ENCODE measurements at regions not wholly inside any gene's neighbourhood (a gene's known extent, or its start where the extent isn't known, plus 50 kb on each side); places are given as distances from the start of the nearest gene placed in this dataset.

DNA sequence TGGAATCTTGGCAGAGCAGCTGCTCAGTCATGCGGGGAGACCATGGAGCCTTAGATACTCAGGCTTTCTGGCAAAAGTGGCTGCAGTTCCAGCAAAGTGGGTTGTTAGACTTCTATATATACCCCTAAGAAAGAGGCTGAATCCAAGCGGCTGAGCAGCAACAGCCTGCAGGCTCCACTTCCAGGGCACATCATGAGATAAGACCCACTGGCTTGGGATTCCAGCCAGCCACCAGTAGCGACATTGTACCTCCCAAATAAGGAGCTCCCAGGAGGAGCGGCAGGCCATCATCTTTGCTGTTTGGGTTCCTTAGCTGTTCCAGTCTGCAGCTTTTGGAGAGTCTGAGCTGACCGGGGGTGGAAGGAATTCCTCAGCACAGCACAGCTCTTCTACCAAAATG, 150.3 kb upstream of the ST6GAL2 start:
- Mint-ChIP-seq H3K27me3 (ENCODE audit: insufficient read depth, unreplicated experiment) (peaks cover 2% of the 10 kb centered on the region), H3K4me3 (ENCODE audit: unreplicated experiment) (no peak overlapping the region), H3K36me3 (ENCODE audit: insufficient read depth, unreplicated experiment) (no peaks in the 10 kb centered on the region), H3K9me3 (ENCODE audit: unreplicated experiment) (peaks cover 5% of the 10 kb centered on the region), H3K4me1 (ENCODE audit: low read depth, unreplicated experiment) (no peaks in the 10 kb centered on the region), H3K27ac (ENCODE audit: unreplicated experiment) (no peak overlapping the region)
- ChIA-PET POLR2A (no interaction called here), CTCF (no interaction called here)
- BruUV-seq (replicated peaks), result no TSS peak
- Histone ChIP-seq H3K27me3 (replicated peaks; ENCODE audit: control insufficient read depth, insufficient read depth, low read length) (no peaks in the 10 kb centered on the region), H3K4me1 (no peaks in the 10 kb centered on the region), H3K36me3 (ENCODE audit: control insufficient read depth, insufficient read depth, low read length) (no peaks in the 10 kb centered on the region), H3K9me3 (0 out of 2 replicates have a peak, but pooled peaks cover 2% of the 10 kb centered on the region), H3K4me3 (ENCODE audit: low read depth, low read length) (no peak overlapping the region)
- DNase-seq, result no peak
- TF ChIP-seq, protein P1, sequence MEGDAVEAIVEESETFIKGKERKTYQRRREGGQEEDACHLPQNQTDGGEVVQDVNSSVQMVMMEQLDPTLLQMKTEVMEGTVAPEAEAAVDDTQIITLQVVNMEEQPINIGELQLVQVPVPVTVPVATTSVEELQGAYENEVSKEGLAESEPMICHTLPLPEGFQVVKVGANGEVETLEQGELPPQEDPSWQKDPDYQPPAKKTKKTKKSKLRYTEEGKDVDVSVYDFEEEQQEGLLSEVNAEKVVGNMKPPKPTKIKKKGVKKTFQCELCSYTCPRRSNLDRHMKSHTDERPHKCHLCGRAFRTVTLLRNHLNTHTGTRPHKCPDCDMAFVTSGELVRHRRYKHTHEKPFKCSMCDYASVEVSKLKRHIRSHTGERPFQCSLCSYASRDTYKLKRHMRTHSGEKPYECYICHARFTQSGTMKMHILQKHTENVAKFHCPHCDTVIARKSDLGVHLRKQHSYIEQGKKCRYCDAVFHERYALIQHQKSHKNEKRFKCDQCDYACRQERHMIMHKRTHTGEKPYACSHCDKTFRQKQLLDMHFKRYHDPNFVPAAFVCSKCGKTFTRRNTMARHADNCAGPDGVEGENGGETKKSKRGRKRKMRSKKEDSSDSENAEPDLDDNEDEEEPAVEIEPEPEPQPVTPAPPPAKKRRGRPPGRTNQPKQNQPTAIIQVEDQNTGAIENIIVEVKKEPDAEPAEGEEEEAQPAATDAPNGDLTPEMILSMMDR (IDR thresholded peaks at IDR 0.05; ENCODE audit: insufficient read depth in 1 of 2, low read depth in 1 of 2, low read length in 1 of 2, severe bottlenecking in 1 of 2, unreplicated experiment in 1 of 2), result no peak
- intact Hi-C loops (cut with micrococcal nuclease; ENCODE audit: unreplicated experiment), result no loop called here

DNA sequence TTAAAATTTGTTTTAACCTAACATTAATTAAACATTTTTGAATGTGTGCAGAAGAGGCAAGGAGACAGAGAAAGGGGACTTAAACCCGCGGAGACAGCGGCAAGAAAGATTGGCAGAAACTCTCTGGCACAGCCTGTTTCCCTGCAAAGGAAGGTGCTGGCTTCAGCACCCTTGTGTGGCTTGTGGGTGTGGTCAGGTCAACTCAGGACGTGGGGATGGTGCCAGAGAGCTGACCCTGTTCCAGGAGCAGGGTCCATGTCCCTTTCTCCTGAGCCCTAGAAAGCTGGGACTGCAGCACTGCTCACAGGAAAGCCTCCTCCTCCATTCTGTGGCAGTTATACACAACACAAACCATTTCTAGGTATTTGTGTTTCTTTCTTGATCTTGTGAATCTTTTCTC, 176.2 kb upstream of the ST6GAL2 start:
- Histone ChIP-seq H3K9me3 (no peaks in the 10 kb centered on the region), H3K4me1 (no peaks in the 10 kb centered on the region), H3K36me3 (ENCODE audit: control insufficient read depth, insufficient read depth, low read length) (no peaks in the 10 kb centered on the region), H3K4me3 (ENCODE audit: low read depth, low read length) (no peak overlapping the region), H3K27me3 (replicated peaks; ENCODE audit: control insufficient read depth, insufficient read depth, low read length) (no peaks in the 10 kb centered on the region)
- Mint-ChIP-seq H3K27me3 (ENCODE audit: insufficient read depth, unreplicated experiment) (peaks cover 2% of the 10 kb centered on the region), H3K4me3 (ENCODE audit: unreplicated experiment) (no peak overlapping the region), H3K4me1 (ENCODE audit: low read depth, unreplicated experiment) (no peaks in the 10 kb centered on the region), H3K9me3 (ENCODE audit: unreplicated experiment) (no peaks in the 10 kb centered on the region), H3K27ac (ENCODE audit: unreplicated experiment) (no peak overlapping the region), H3K36me3 (ENCODE audit: insufficient read depth, unreplicated experiment) (no peaks in the 10 kb centered on the region)
- DNase-seq, result no peak
- TF ChIP-seq, protein P1 (IDR thresholded peaks at IDR 0.05; ENCODE audit: insufficient read depth in 1 of 2, low read depth in 1 of 2, low read length in 1 of 2, severe bottlenecking in 1 of 2, unreplicated experiment in 1 of 2), result no peak
- intact Hi-C loops (cut with micrococcal nuclease; ENCODE audit: unreplicated experiment), result no loop called here
- ChIA-PET CTCF (no interaction called here), POLR2A (no interaction called here)
- BruUV-seq (replicated peaks), result no TSS peak

DNA sequence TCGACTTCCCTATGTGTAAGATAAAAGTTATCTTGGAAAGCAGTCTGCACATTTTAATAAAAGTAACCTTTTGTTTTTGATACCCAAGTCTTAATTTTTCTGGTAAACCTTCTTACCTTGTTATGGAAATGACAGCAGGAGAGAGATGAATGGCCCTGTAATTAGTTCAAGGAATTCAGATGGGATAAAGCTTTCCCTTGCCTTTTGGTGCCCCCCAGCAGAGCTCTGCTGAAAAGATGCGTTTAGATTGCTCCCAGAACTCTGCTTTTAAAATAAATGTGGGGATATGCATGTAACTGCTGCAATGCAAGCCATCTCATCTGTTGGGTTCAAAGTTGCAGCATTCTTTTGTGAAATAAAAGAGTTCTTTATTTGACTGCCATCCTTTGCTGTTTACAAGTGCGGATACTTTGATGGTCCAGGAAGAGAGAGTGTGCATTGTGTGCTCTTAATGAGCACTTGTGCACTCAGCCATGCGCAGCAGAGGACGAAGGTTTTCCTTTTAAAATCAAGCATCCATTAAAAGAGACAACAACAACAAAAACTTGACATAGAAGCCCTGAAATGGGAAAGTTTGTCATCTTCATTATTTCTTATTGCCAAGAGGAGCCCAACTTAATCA, 176.7 kb upstream of the ST6GAL2 start:
- no peaks in the 10 kb centered on the region for H3K9me3 Mint-ChIP-seq (ENCODE audit: unreplicated experiment)
- H3K27me3 Mint-ChIP-seq (ENCODE audit: insufficient read depth, unreplicated experiment), result peaks cover 2% of the 10 kb centered on the region
- no peaks in the 10 kb centered on the region for H3K9me3 ChIP-seq
- TF ChIP-seq, protein P1 (IDR thresholded peaks at IDR 0.05; ENCODE audit: insufficient read depth in 1 of 2, low read depth in 1 of 2, low read length in 1 of 2, severe bottlenecking in 1 of 2, unreplicated experiment in 1 of 2), result no peak
- DNase-seq, result no peak
- intact Hi-C loops (cut with micrococcal nuclease; ENCODE audit: unreplicated experiment), result no loop called here
- H3K4me3 Mint-ChIP-seq (ENCODE audit: unreplicated experiment), result no peak overlapping the region
- H3K4me3 ChIP-seq (ENCODE audit: low read depth, low read length), result no peak overlapping the region
- ChIA-PET CTCF (no interaction called here), POLR2A (no interaction called here)
- no peaks in the 10 kb centered on the region for H3K36me3 Mint-ChIP-seq (ENCODE audit: insufficient read depth, unreplicated experiment)
- H3K4me1 ChIP-seq, result no peaks in the 10 kb centered on the region
- no TSS peak for BruUV-seq (replicated peaks)
- H3K27me3 ChIP-seq (replicated peaks; ENCODE audit: control insufficient read depth, insufficient read depth, low read length), result no peaks in the 10 kb centered on the region
- no peak overlapping the region for H3K27ac Mint-ChIP-seq (ENCODE audit: unreplicated experiment)
- H3K36me3 ChIP-seq (ENCODE audit: control insufficient read depth, insufficient read depth, low read length), result no peaks in the 10 kb centered on the region
- H3K4me1 Mint-ChIP-seq (ENCODE audit: low read depth, unreplicated experiment), result no peaks in the 10 kb centered on the region
